ENCODE measurements at regions not wholly inside any gene's neighbourhood (a gene's known extent, or its start where the extent isn't known, plus 50 kb on each side); places are given as distances from the start of the nearest gene placed in this dataset.
"Not testable (repeated sequence)": the region's sequence is repeated elsewhere in the genome, so short reads cannot be mapped to it uniquely, and the experiment has no call there.

DNA sequence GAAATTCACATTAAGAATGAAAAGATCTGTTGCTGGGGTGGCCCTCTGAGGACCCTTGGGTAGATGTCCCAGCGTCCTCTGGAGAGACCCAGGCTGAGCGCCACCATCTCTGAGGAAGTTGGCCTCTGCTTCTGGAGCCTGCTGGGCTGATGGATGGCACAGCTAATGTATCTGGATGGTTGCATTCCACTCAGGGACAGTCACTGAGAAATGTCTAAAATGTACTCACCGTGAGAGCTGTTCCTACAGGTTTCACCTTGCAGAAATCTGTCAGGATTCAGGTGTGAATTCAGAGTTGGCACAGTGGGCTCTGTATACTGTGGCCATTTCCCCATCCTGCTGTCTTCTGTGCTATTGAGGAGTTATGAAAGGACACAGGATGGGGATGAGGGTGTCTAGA, 247.2 kb downstream of the AACS start:
- no peak for DNase-seq

DNA sequence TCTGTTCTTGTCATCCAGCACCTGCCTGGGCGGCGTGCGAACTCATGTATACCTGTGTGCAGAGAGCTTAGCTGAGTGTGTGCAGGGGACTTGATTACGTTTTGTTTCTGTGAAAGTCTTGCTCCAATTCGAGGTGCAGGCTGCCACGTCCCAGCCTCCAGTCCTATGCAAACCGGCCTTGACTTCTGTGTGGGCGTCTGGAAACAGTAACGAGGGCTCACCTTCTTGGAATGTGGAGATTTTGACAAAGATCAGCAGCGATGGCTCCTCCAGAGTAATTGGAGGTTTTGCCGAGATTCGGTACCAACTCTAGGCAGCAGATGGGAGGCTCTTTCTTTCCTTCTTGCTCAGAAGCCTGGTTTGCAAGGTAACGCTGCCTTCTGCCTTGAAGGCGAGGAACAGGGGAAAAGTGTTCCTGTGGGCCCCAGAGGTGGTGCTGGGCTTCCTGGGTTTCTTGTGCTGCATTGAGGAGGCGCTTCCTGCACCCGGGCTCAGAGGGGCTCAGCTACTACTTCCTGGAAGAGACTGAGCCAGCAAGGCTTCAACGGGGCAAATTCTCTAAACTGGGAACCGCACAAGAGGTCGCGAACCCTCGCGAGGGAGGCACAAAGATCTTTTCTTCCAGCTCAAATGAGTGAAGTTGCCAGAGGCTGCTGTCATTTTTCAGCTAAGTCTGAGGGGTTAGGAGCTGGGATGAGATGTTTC, 249.0 kb downstream of the AACS start:
- no peak for DNase-seq

DNA sequence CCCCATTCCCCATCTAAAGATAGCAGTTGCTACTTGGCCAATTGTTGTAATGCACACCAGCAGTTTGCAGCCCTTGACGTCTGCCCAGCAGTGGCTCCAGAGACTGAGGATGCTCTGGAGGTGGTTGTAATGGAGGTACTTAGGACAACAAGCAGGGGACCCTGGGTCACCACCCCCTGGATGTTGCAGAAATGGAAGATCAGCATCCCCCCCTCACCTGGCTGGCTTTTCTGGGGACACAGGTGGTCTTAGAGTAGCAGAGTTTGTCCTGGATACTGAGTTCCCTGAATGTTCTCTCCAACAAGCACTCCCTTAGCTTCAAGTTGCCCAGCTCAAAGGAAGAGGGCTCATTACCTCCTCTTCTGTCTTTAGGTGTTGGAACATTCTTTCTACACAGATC, 250.5 kb downstream of the AACS start:
- DNase-seq: no peak

DNA sequence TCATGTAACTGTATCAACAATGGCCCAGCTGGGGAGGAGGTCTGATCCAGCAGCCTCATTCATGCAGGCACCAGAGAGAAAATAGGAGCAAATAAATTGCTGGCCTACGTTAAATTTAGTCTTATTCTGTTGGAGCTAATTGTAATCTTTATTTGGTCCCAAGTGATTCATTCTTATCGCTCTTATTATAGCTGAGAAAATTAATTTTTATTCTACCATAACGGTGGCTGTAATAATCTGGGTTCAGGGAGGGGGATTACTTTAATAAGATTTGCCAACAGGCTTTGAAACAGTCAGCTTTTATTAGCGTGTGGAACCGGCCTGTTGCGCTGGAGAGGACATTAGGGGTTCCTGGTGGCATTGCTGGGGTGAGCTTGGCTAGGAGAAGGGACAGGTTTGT, 254.9 kb downstream of the AACS start:
- DNase-seq: no peak

DNA sequence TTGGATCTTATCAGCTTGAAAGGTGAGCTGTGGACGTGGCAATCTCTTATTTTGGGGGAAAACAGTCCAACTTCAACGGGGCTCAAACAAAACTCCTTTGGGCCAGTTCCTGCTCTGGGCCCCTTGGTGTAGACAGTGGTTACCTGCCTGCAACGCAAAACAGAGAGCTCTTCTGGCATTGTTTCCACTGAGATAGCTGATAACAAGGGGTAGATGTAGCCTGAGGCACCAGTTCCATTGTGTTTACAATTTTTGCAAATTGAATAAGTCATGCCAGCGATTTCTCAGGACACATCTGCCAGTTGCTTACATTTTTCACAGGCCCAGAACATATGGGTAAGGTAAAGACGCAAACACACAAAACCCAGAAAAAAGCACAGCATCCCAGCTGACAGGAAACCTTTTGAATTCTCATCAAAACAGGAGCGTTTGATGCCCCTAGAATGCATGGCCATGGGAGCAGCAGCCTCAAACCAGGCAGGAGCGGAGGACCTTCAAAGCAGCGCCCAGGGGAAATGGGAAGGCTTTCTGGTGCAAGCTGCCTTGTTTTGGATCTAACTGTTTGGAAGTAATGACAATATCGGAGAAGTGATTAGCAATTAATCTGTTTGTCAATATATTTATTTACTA, 259.7 kb downstream of the AACS start:
- DNase-seq: no peak

DNA sequence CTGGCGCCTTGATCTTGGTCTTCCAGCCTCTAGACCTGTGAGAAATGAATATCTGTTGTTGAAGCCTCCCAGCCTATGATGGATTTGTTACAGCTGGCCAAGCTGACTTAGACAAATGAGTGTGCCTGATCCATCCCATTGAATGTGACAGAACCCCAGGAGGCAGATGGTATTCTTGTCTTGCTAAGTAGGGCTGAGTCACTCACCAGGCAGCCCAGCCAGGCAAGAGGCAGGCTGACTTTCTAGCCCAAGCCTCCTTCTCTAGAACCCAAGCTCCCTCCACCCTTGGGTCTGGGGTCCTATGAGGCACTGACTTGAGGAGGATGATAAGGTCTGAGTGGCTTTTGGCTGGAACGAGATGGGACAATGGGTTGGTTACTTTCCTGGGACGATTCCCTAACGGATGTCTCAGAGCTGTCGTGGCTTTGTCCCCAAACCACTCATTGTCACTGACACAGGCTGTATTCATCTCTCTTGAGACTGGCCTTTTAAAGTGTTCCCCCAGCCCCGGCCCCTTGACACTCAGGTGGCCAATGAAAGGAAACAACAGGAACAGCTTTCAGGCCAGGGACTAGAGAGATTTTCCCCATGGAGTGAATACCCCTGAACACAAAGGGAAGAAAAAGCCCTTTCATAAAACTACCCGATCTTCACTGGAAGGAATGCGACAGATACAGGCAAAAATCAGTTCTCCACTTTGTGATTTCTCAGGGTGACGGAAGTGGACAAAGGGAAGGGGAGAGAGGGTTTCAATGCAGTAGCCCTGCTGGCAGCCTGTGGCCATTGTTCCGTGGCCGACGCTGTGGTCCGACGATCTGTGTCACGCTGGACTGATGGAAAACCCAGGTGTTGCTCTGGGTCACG, 264.2 kb downstream of the AACS start:
- DNase-seq: no peak

DNA sequence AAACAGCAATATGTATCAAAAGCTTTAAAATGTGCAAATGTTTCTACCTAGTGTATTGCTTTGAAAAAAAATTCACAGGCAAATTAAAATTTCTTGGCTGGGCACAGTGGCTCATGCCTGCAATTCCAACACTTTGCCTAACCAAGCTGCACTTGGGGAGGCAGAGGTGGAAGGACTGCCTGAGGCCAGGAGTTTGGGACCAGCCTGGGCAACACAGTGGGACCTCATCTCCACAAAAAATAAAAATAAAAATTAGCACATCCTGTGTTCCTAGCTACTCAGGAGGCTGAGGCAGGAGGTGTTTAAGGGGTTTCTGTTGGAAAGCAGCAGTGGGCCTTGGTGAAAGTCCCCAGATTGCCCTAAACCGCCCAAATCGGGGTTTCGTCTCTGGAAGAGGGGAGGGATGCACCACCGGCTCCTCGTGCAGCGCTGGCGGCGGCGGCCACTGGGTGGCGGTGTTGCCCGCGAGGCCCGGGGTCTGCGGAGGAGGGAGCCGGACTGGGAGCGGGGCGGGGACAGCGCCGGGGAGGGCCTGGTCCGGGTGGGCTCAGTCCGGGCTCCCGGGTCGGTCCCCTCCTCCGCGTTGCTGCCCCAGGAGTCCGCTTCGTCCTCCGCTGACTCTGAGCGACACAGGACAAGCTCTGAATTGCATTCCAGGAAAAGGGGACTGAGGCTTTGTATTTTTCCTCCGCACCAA, 265.6 kb downstream of the AACS start:
- no peak for DNase-seq

DNA sequence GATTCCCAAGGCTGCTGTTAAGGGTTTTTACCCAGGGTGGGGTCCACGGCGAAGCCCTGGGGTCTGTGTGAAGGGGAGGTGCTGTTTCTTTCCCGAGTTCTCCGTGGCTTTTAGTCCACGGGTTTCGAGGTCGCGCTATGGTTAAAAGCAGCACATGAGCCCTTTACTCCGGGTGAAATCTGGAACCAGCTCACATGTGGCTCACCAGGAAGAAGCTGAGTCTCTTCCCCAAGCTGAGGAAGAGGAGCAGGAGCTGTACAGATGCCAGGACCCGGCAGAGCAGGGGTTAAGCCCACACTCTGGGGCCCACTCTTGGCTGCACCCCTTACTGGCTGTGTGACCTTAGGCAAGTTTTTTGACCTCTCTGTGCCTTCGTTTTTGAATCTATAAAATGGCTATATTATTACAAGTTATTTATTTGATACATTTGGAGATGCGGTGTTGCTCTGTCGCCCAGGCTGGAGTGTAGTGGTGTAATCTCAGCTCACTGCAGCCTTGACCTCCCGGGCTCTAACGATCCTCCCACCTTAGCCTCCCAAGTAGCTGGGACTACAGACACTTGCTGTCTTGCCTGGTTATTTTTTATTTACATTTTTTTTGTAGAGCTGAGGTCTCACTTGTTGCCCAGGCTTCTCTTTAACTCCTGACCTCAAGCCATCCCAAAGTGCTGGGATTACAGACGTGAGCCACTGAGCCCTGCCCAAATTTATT, 266.3 kb downstream of the AACS start:
- no peak for DNase-seq

DNA sequence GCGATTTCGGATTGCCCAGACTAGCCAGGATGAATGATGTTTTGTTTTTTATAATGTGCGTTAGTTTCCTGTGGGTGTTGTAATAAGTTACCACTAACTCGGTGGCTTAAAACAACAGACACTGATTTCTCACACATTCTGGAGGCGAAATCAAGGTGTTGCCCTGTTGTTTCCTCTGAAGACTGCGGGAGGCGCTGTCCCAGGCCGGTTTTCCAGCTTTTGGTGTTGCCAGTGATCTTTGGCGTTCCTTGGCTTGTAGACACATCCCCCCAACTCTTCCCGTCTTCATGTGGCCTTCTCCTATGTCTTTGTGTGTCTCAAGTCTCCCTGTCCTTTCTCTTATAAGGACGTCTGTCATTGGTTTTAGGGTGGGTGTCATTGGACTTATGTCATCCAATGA, 267.7 kb downstream of the AACS start:
- DNase-seq: no peak

DNA sequence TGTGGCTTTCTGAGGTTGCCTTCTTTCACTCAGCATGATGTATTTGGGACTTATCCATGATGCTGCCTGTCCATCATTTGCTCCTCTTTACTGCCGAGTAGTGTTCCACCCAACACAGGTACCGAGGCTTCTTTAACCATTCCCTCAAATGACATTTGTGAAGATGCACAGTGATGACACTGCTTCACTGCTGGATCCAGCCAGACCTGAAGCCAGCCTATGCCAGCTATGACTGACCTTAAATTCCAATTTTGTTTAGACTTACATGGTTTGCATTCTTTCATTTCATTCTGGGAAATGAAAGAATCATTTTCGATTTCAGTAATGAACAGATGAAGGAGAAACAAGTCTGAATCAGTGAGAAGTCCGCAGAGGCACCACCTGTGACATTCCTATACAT, 271.0 kb downstream of the AACS start:
- no peak for DNase-seq

DNA sequence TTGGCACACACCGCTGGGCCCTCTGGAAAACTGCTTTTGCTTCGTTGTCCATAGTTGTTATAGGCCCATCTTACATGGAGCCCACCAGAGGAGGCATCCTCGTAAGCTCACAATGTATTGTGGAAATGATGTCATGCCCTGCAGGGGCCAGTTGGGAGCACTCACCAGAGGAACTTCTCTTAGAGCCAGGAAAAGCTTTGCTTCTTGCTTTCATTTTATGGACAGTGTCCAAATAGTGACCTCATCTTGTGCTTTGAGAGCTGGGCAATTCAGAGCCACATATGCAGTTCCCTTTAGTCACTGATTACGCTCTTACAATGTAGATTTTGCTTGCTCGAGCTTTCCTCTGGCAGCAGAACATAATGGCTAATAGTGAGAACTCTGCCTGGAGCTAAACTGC, 275.6 kb downstream of the AACS start:
- no peak for DNase-seq

DNA sequence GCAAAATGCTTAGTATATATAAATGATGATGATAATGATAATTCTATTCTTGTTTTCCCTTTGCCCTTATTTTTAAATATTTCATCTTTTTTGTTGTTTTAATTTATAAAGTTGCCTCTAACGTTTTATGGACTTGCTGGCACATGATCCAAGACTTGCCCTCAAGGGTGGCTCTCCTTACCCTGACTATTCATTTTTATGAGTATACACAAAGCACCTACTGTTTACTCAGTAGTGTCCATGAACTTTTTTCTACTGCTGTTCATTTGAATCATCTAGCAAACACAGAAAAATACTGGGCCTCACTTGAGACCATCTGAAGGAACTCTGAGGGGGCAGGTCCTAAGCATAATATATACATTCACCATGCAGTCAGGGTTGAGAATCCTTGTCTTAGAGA, 276.2 kb downstream of the AACS start:
- no peak for DNase-seq

DNA sequence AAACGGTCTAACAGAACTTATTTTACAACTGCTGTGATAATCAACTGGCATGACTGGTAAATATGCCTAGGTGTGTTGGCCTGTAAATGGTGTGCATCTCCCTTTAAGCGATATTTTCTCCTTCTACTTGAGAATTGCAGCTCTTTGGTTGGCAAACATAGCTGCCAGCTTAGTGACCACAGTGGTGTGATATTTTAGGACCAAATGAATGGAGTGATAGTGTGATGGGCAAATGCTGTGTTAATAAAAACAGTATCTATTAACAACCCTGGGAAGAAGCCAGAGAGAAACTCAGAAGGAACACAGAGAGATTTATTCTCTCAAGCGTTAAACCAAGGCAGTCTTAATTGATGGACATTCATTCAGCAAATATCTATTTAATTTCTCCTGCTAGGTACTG, 278.4 kb downstream of the AACS start:
- DNase-seq: no peak

DNA sequence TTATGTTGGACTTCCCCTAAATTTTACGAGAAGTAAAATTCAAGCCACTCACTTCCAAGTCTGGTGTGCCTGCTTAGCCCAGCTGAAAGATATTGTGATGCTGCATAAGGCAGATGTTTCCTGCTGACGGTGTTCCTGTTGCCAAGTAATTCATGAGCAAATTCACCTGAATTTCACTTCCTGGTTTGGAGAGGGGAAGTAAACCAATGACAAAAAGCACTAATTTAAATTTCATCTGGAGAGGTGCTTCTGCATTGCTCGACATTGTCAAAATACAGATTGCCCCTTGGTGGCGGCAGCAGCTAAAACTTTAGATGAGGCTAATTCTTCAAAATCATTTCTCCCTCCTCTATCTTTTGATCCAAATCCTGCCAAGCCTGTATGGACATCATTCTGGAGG, 281.1 kb downstream of the AACS start:
- DNase-seq: no peak

DNA sequence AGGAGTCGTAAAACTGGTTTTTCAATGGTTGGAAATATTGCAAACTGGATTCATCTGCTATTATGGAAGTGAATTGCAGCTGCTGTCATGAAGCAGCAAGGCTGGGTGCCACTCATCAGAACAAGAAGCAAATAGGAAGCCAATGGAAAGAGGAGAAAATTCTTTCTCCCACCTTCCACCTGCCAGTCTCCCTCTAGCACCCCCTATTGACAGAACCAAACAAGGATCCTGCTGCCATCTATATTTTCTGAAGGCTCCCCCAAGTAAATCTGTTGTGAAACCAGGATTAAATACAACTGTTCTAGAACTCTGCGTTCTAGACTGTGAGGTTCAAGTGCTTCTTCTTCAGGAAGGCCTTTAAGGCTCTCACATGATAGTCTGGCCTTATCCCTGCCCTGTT, 286.6 kb downstream of the AACS start:
- DNase-seq: no peak

DNA sequence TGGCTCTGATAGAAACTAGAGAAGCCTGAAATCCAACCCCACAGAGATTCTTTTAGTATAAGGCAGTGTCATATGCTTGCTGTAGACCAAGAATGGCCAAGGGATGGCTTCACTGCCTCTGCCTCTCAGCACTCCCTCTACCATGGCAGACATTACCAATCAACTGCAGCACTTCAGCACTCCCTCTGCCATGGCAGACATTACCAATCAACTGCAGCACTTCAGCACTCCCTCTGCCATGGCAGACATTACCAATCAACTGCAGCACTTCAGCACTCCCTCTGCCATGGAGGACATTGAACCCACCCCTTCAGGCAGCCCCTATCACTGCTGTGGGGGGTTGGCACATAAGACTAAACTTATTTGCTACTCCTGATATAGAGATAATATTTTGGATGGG, 287.8 kb downstream of the AACS start:
- not testable (repeated sequence) for DNase-seq

DNA sequence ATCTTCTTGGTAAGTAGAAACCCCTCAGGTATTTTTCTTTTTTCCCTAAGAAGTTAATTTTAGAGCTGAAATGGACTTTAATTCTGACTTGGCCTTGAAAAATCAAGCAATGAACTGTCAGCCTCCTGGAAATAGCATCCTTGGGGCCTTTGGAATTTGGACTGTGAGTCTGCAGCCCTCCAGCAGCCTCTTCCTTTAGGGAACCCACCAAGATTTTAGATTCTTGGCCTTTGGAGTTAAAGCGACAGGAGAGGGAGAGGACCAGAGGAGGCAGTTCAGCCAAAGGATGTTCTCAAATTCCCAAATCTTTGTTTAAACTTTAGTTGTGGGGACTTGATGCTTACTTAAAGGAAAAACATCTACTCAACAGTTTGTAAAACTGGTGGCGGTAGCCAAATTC, 288.6 kb downstream of the AACS start:
- no peak for DNase-seq

DNA sequence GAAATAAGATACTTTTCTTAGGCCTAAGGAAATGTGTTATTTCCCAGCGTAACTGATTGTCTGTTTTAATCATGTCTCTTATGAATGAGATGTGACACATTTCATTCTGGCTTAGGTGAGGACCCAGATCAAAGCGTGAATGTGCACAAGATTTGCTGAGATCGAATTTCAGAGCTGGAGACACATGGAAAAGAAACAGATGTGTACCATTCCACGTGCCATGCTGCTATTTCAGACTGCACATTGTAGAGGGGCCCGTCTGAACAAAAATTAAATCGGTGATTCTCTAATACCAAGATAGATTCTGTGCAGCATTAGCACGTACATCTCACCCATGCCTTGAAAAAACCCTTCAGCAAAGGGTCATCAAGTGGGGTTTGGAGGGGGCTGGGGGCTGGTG, 290.4 kb downstream of the AACS start:
- DNase-seq: no peak

DNA sequence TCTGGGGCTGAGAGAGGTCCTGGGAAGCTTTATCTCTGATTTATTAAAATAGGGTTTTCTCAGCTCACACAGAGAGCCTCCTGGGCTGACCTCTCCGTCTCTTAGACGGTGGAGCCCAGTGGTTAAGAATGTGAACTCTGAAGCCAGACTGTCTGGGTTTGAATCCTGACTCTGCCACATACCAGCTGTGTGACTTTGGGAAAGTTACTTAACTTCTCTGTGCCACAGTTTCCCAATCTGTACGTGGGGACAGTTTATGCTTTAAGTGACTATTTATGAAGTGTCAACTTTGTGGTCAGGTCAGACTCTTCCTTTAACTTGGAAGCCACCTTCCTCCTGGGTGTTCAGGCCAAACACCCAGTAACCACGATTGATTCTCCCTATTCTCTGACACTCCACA, 290.9 kb downstream of the AACS start:
- no peak for DNase-seq

DNA sequence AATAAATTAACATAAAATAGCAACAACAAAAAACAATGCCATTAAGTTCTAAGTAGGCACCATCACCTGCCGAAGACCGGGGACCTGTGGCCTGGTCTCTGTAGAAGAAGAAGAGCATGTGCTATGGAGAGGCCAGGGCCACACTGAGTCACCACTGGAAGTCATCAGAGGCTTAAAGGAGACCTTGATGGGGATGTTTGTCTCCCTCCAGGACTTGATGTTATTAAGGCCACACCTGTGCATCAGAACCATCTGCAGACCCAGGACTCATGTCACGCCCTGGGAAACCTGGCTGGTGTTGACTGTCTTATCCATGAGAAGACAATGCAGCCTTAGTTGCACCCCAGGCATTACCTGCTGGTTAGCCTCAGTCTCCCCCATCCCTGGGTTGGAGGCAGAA, 292.3 kb downstream of the AACS start:
- DNase-seq: no peak

DNA sequence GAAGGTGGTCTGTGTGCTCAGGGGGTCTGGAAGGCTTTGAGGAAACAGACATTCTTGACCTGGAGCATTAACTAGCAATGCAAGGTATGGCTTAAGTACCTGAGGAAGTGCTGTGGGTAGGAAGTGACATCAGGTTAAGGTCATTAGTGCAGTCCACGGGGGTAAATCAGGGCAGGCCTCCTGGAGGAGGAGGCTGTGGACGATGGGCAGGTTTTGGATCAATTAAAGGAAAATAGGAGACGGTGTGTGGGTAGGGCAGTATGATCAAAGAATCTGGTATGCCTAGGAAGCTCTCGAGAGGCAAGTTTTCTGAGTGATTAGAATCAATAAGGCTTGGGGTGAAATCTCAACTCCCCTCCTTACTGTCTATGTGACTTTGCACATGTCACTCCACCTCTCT, 295.3 kb downstream of the AACS start:
- DNase-seq: no peak

DNA sequence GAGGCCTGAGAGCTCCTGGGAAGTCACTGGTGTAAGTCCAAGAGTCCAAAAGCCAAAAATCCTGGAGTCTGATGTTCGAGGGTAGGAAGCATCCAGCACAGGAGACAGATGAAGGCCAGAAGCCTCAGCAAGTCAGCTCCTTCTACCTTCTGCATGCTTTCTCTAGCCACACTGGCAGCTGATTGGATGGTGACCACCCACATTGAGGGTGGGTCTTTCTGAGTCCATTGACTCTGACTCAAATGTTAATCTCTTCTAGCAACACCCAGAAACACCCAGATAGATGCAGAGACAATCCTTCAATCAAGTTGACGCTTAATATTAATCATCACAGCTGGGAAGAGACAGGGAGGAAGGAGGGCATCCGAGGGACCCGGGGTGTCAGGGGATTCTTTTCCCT, 305.8 kb downstream of the AACS start:
- no peak for DNase-seq

DNA sequence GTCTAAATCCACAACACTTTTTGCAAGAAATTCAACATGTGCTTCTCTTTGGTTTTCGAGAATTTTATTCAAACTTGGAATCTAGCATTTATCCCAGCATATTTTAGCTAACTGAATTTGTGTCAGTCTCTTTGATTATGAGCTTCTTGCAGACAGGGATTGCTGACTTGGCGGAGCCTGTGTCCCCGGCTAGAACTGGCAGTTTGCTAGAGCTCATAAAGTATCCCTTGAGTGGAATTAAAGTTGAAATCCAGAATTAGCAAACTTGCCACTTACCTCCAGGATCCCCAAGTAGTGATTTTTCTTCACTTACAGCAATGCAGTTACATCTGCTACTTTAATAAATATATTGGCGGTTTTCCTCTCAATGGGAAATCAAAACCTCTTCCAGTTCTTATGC, 306.9 kb downstream of the AACS start:
- DNase-seq: no peak
